ENCODE measurements at regions not wholly inside any gene's neighbourhood (a gene's known extent, or its start where the extent isn't known, plus 50 kb on each side); places are given as distances from the start of the nearest gene placed in this dataset.

- H3K27me3 ChIP-seq (ENCODE audit: control insufficient read depth in 1 of 2, insufficient read depth in 2 of 2, low read length in 2 of 2): peaks cover 0 to 4% of the 10 kb centered on the region in 2 experiments
- DNase-seq: no peak
- Mint-ChIP-seq H3K4me3 (no peak overlapping the region), H3K9me3 (no peaks in the 10 kb centered on the region), H3K27ac (no peak overlapping the region), H3K36me3 (ENCODE audit: low read depth) (no peaks in the 10 kb centered on the region), H3K27me3 (peaks cover 25% of the 10 kb centered on the region), H3K4me1 (ENCODE audit: low read depth) (no peaks in the 10 kb centered on the region)
- H3K9me3 ChIP-seq (ENCODE audit: control insufficient read depth in 1 of 2, insufficient read depth in 1 of 2, low read length in 2 of 2): peaks cover 0 to 4% of the 10 kb centered on the region in 2 experiments
- intact Hi-C loops (cut with DNase I, micrococcal nuclease): no loop called here
- no peak for ATAC-seq (ENCODE audit: poor library complexity)
- no peaks in the 10 kb centered on the region for H3K4me1 ChIP-seq (ENCODE audit: insufficient read depth, low read length)
- H3K4me3 ChIP-seq (ENCODE audit: low read length): no peak overlapping the region
- ChIA-PET POLR2A (no interaction called here), CTCF (no interaction called here)
- H3K27ac ChIP-seq (ENCODE audit: low read depth in 1 of 2, low read length in 2 of 2): no peak overlapping the region
- TF ChIP-seq CTCF (IDR thresholded peaks at IDR 0.05): no peak
- H3K36me3 ChIP-seq (ENCODE audit: insufficient read depth, low read length): no peaks in the 10 kb centered on the region
These were observed 149.6 kb upstream of the OPCML start for GRCh38 chr11:133681901-133682300.

GRCh38 chr11:133679896-133680295 lies 147.6 kb upstream of the OPCML start:
- Histone ChIP-seq H3K4me1 (ENCODE audit: insufficient read depth, low read length) (no peaks in the 10 kb centered on the region), H3K36me3 (ENCODE audit: insufficient read depth, low read length) (no peaks in the 10 kb centered on the region), H3K27ac (ENCODE audit: low read depth in 1 of 2, low read length in 2 of 2) (no peak overlapping the region), H3K27me3 (ENCODE audit: control insufficient read depth in 1 of 2, insufficient read depth in 2 of 2, low read length in 2 of 2) (peaks cover 0 to 4% of the 10 kb centered on the region in 2 experiments), H3K4me3 (ENCODE audit: low read length) (no peak overlapping the region), H3K9me3 (ENCODE audit: control insufficient read depth in 1 of 2, insufficient read depth in 1 of 2, low read length in 2 of 2) (peaks cover 0 to 4% of the 10 kb centered on the region in 2 experiments)
- intact Hi-C loops (cut with DNase I, micrococcal nuclease): no loop called here
- Mint-ChIP-seq H3K4me1 (ENCODE audit: low read depth) (no peaks in the 10 kb centered on the region), H3K9me3 (no peaks in the 10 kb centered on the region), H3K27me3 (peaks cover 25% of the 10 kb centered on the region), H3K36me3 (ENCODE audit: low read depth) (no peaks in the 10 kb centered on the region), H3K27ac (no peak overlapping the region), H3K4me3 (no peak overlapping the region)
- DNase-seq (no peak), ATAC-seq (ENCODE audit: poor library complexity) (no peak)
- ChIA-PET POLR2A (no interaction called here), CTCF (no interaction called here)
- TF ChIP-seq CTCF (IDR thresholded peaks at IDR 0.05): no peak

- Mint-ChIP-seq H3K4me3 (no peak overlapping the region), H3K27me3 (peaks cover 20% of the 10 kb centered on the region), H3K9me3 (no peaks in the 10 kb centered on the region), H3K4me1 (ENCODE audit: low read depth) (no peaks in the 10 kb centered on the region), H3K36me3 (ENCODE audit: low read depth) (no peaks in the 10 kb centered on the region), H3K27ac (no peak overlapping the region)
- Histone ChIP-seq H3K4me3 (ENCODE audit: low read length) (no peak overlapping the region), H3K4me1 (ENCODE audit: insufficient read depth, low read length) (no peaks in the 10 kb centered on the region), H3K27me3 (ENCODE audit: control insufficient read depth in 1 of 2, insufficient read depth in 2 of 2, low read length in 2 of 2) (peaks cover 0 to 4% of the 10 kb centered on the region in 2 experiments), H3K27ac (ENCODE audit: low read depth in 1 of 2, low read length in 2 of 2) (no peak overlapping the region), H3K9me3 (ENCODE audit: control insufficient read depth in 1 of 2, insufficient read depth in 1 of 2, low read length in 2 of 2) (peaks cover 0 to 4% of the 10 kb centered on the region in 2 experiments), H3K36me3 (ENCODE audit: insufficient read depth, low read length) (no peaks in the 10 kb centered on the region)
- DNase-seq (no peak), ATAC-seq (ENCODE audit: poor library complexity) (no peak)
- ChIA-PET CTCF (no interaction called here), POLR2A (no interaction called here)
- no peak for TF ChIP-seq CTCF (IDR thresholded peaks at IDR 0.05)
- intact Hi-C loops (cut with DNase I, micrococcal nuclease): no loop called here
These were observed 145.9 kb upstream of the OPCML start for GRCh38 chr11:133678191-133678590.
